Naive thymus-derived CD4-positive, alpha-beta T cell (primary cell): ENCODE measurements at regions not wholly inside any gene's neighbourhood (a gene's known extent, or its start where the extent isn't known, plus 50 kb on each side); places are given as distances from the start of the nearest gene placed in this dataset.

Experiments used
- ATAC-seq: fragments of 150-1000 bp; cut with Tn5 transposase; 2 replicates; pipeline ENCODE4 v1.10.0; 2021; ENCODE audit warnings: mild to moderate bottlenecking, moderate library complexity
- CTCF ChIA-PET: fragments of 350-600 bp; sonication (Branson Sonifier 250); formaldehyde crosslinking; loops from one replicate; lab custom pipeline; 2021; ENCODE audit warnings: antibody characterized with exemption; lab: Charles Lee
- POLR2A ChIA-PET: fragments of 350-600 bp; sonication (Branson Sonifier 250); formaldehyde crosslinking; loops from one replicate; lab custom pipeline; 2021; ENCODE audit warnings: antibody characterized with exemption, inconsistent platforms; lab: Charles Lee
- DNase-seq, 9 donors: peaks; one replicate each; pipeline versions ENCODE4 v3.0.0 to v3.0.0-alpha.2; 2020 to 2022; ENCODE audit warnings: mixed read lengths in 1 of 9
- H3K27ac ChIP-seq: one replicate; pipeline ENCODE4 v1.7.0; 2013; ENCODE audit warnings: mild to moderate bottlenecking, low read depth, low read length, moderate library complexity
- H3K27me3 ChIP-seq, 2 donors: one replicate each; pipeline ENCODE4 v1.7.0; 2013; ENCODE audit warnings: low read length in 2 of 2, mild to moderate bottlenecking in 2 of 2, moderate library complexity in 2 of 2; ENCODE audit not compliant: control insufficient read depth in 2 of 2, insufficient read depth in 2 of 2
- H3K36me3 ChIP-seq, 3 experiments: 1 replicate in 2 of 3; 2 replicates in 1 of 3; pipeline ENCODE4 v1.7.0; 2013; ENCODE audit warnings: low read length in 3 of 3, mild to moderate bottlenecking in 3 of 3, moderate library complexity in 1 of 3; ENCODE audit not compliant: insufficient read depth in 3 of 3, control insufficient read depth in 2 of 3
- H3K4me1 ChIP-seq, 2 donors: one replicate each; pipeline ENCODE4 v1.7.0; 2013; ENCODE audit warnings: low read length in 2 of 2, mild to moderate bottlenecking in 2 of 2, moderate library complexity in 1 of 2; ENCODE audit not compliant: control insufficient read depth in 2 of 2, insufficient read depth in 2 of 2
- H3K4me3 ChIP-seq: 2 replicates; pipeline ENCODE4 v1.7.0; 2013; ENCODE audit warnings: mild to moderate bottlenecking, low read length
- H3K9me3 ChIP-seq, 3 experiments: 1 replicate in 2 of 3; 2 replicates in 1 of 3; pipeline ENCODE4 v1.7.0; 2013; ENCODE audit warnings: low read length in 3 of 3; ENCODE audit not compliant: control insufficient read depth in 2 of 3
- H3K27ac Mint-ChIP-seq, 9 donors: one replicate each; pipeline ENCODE4 v1.8.0; 2020 to 2022; ENCODE audit warnings: mixed read lengths in 9 of 9, mild to moderate bottlenecking in 8 of 9, moderate library complexity in 5 of 9, inconsistent platforms in 2 of 9
- H3K27me3 Mint-ChIP-seq, 5 donors: one replicate each; pipeline ENCODE4 v1.8.0; 2021 to 2022; ENCODE audit warnings: mixed read lengths in 5 of 5, mild to moderate bottlenecking in 1 of 5
- H3K36me3 Mint-ChIP-seq, 5 donors: one replicate each; pipeline ENCODE4 v1.8.0; 2020 to 2022; ENCODE audit warnings: mixed read lengths in 5 of 5, mild to moderate bottlenecking in 3 of 5, inconsistent platforms in 1 of 5
- H3K4me1 Mint-ChIP-seq, 7 donors: one replicate each; pipeline ENCODE4 v1.8.0; 2020 to 2022; ENCODE audit warnings: mixed read lengths in 7 of 7, mild to moderate bottlenecking in 3 of 7, inconsistent platforms in 1 of 7
- H3K4me3 Mint-ChIP-seq, 10 donors: one replicate each; pipeline ENCODE4 v1.8.0; 2020 to 2022; ENCODE audit warnings: mild to moderate bottlenecking in 10 of 10, mixed read lengths in 10 of 10, moderate library complexity in 6 of 10, inconsistent platforms in 2 of 10
- H3K9me3 Mint-ChIP-seq, 11 donors: one replicate each; pipeline ENCODE4 v1.8.0; 2020 to 2022; ENCODE audit warnings: mixed read lengths in 11 of 11, mild to moderate bottlenecking in 4 of 11, inconsistent platforms in 1 of 11, moderate library complexity in 1 of 11
- intact Hi-C, 2 donors: fragments of 100-400 bp; cut with micrococcal nuclease; formaldehyde crosslinking; loops; one replicate each; pipeline ENCODE4 v1.15.1; 2023

GRCh38 chr1:29453502-29454240, 217.3 kb downstream of the PTPRU start:
- no peak overlapping the region for H3K27ac Mint-ChIP-seq
- Histone ChIP-seq H3K27me3 (no peaks in the 10 kb centered on the region), H3K9me3 (no peaks in the 10 kb centered on the region), H3K36me3 (no peaks in the 10 kb centered on the region), H3K4me3 (no peak overlapping the region), H3K27ac (no peak overlapping the region), H3K4me1 (no peaks in the 10 kb centered on the region)
- DNase-seq (peak in 1 of 9 donors; percentile 5), ATAC-seq (no peak)
- no peaks in the 10 kb centered on the region for H3K36me3 Mint-ChIP-seq
- intact Hi-C loops, result loop anchor here in 1 of 2 donors (10.0 kb wide), 1 partner anchor 219 kb away; the partner anchor contains the start of genes MECR and PTPRU
- H3K27me3 Mint-ChIP-seq, result peaks cover 0 to 40% (median 7%) of the 10 kb centered on the region in 5 donors
- CTCF ChIA-PET, result no interaction called here
- H3K9me3 Mint-ChIP-seq, result peaks cover 0 to 14% (median 0%) of the 10 kb centered on the region in 11 donors
- no peaks in the 10 kb centered on the region for H3K4me1 Mint-ChIP-seq
- no peak overlapping the region for H3K4me3 Mint-ChIP-seq
- POLR2A ChIA-PET, result no interaction called here

GRCh38 chr1:29452463-29453230, 216.3 kb downstream of the PTPRU start:
- Histone ChIP-seq H3K36me3 (no peaks in the 10 kb centered on the region), H3K4me3 (no peak overlapping the region), H3K4me1 (no peaks in the 10 kb centered on the region), H3K27me3 (no peaks in the 10 kb centered on the region), H3K9me3 (no peaks in the 10 kb centered on the region), H3K27ac (no peak overlapping the region)
- ChIA-PET CTCF (no interaction called here), POLR2A (no interaction called here)
- DNase-seq, result no peak
- intact Hi-C loops, result loop anchor here in 1 of 2 donors (10.0 kb wide), 1 partner anchor 218 kb away; the partner anchor contains the start of genes MECR and PTPRU
- ATAC-seq, result no peak
- Mint-ChIP-seq H3K36me3 (no peaks in the 10 kb centered on the region), H3K27me3 (peaks cover 0 to 31% (median 6%) of the 10 kb centered on the region in 5 donors), H3K27ac (no peak overlapping the region), H3K9me3 (peaks cover 0 to 14% (median 0%) of the 10 kb centered on the region in 11 donors), H3K4me3 (no peak overlapping the region), H3K4me1 (no peaks in the 10 kb centered on the region)

- no peak overlapping the region for H3K4me3 ChIP-seq
- no peaks in the 10 kb centered on the region for H3K36me3 ChIP-seq
- H3K9me3 ChIP-seq, result no peaks in the 10 kb centered on the region
- no peaks in the 10 kb centered on the region for H3K27me3 ChIP-seq
- Mint-ChIP-seq H3K4me1 (no peaks in the 10 kb centered on the region), H3K9me3 (peaks cover 0 to 5% (median 0%) of the 10 kb centered on the region in 11 donors), H3K27me3 (peaks cover 0 to 30% (median 6%) of the 10 kb centered on the region in 5 donors), H3K36me3 (no peaks in the 10 kb centered on the region), H3K27ac (peak overlapping the region in 1 of 9 donors; percentile 34), H3K4me3 (no peak overlapping the region)
- H3K27ac ChIP-seq, result no peak overlapping the region
- ATAC-seq (no peak), DNase-seq (no peak)
- ChIA-PET CTCF (no interaction called here), POLR2A (no interaction called here)
- no peaks in the 10 kb centered on the region for H3K4me1 ChIP-seq
- intact Hi-C loops, result loop anchor here in 1 of 2 donors (10.0 kb wide), 1 partner anchor 217 kb away; the partner anchor contains the start of genes MECR and PTPRU
Measured at GRCh38 chr1:29451368-29451892, 215.1 kb downstream of the PTPRU start.

- Histone ChIP-seq H3K4me1 (no peaks in the 10 kb centered on the region), H3K36me3 (no peaks in the 10 kb centered on the region), H3K27ac (no peak overlapping the region), H3K4me3 (no peak overlapping the region), H3K27me3 (no peaks in the 10 kb centered on the region), H3K9me3 (no peaks in the 10 kb centered on the region)
- Mint-ChIP-seq H3K27ac (no peak overlapping the region), H3K36me3 (no peaks in the 10 kb centered on the region), H3K27me3 (peaks cover 0 to 30% (median 4%) of the 10 kb centered on the region in 5 donors), H3K4me1 (no peaks in the 10 kb centered on the region), H3K9me3 (peaks cover 0 to 2% (median 0%) of the 10 kb centered on the region in 11 donors), H3K4me3 (no peak overlapping the region)
- intact Hi-C loops, result loop anchor here in 1 of 2 donors (10.0 kb wide), 1 partner anchor 216 kb away; the partner anchor contains the start of genes MECR and PTPRU
- CTCF ChIA-PET, result no interaction called here
- DNase-seq, result no peak
- POLR2A ChIA-PET, result no interaction called here
- no peak for ATAC-seq
Measured at GRCh38 chr1:29450591-29450990, 214.3 kb downstream of the PTPRU start.

- intact Hi-C loops, result no loop called here
- Mint-ChIP-seq H3K4me1 (no peaks in the 10 kb centered on the region), H3K9me3 (no peaks in the 10 kb centered on the region), H3K4me3 (no peak overlapping the region), H3K27ac (no peak overlapping the region), H3K27me3 (peaks cover 3 to 28% (median 5%) of the 10 kb centered on the region in 5 donors), H3K36me3 (no peaks in the 10 kb centered on the region)
- Histone ChIP-seq H3K27ac (no peak overlapping the region), H3K4me1 (no peaks in the 10 kb centered on the region), H3K36me3 (no peaks in the 10 kb centered on the region), H3K4me3 (no peak overlapping the region), H3K27me3 (no peaks in the 10 kb centered on the region), H3K9me3 (no peaks in the 10 kb centered on the region)
- POLR2A ChIA-PET, result no interaction called here
- CTCF ChIA-PET, result no interaction called here
- ATAC-seq (no peak), DNase-seq (no peak)
Measured at GRCh38 chr1:29448456-29449235, 212.3 kb downstream of the PTPRU start.

GRCh38 chr1:29447368-29447767, 211.0 kb downstream of the PTPRU start:
- no peak overlapping the region for H3K4me3 ChIP-seq
- Mint-ChIP-seq H3K36me3 (no peaks in the 10 kb centered on the region), H3K27me3 (peaks cover 4 to 30% (median 12%) of the 10 kb centered on the region in 5 donors), H3K9me3 (no peaks in the 10 kb centered on the region), H3K27ac (no peak overlapping the region), H3K4me1 (peaks cover 0 to 6% (median 0%) of the 10 kb centered on the region in 7 donors), H3K4me3 (no peak overlapping the region)
- no peak overlapping the region for H3K27ac ChIP-seq
- ATAC-seq (no peak), DNase-seq (no peak)
- H3K27me3 ChIP-seq, result no peaks in the 10 kb centered on the region
- H3K9me3 ChIP-seq, result no peaks in the 10 kb centered on the region
- ChIA-PET POLR2A (no interaction called here), CTCF (no interaction called here)
- H3K4me1 ChIP-seq, result no peaks in the 10 kb centered on the region
- intact Hi-C loops, result no loop called here
- H3K36me3 ChIP-seq, result no peaks in the 10 kb centered on the region
